Right lung (tissue), 2 donors: ENCODE measurements at regions not wholly inside any gene's neighbourhood (a gene's known extent, or its start where the extent isn't known, plus 50 kb on each side); places are given as distances from the start of the nearest gene placed in this dataset.
A peak's percentile ranks its signal among the peaks of the same experiment; 100 is the strongest.
"Not testable (repeated sequence)": the region's sequence is repeated elsewhere in the genome, so short reads cannot be mapped to it uniquely, and the experiment has no call there.

ENCODE experiments used
- DNase-seq, 2 donors: peaks; one replicate each; pipeline ENCODE4 v3.0.0-alpha.2; 2013

DNA sequence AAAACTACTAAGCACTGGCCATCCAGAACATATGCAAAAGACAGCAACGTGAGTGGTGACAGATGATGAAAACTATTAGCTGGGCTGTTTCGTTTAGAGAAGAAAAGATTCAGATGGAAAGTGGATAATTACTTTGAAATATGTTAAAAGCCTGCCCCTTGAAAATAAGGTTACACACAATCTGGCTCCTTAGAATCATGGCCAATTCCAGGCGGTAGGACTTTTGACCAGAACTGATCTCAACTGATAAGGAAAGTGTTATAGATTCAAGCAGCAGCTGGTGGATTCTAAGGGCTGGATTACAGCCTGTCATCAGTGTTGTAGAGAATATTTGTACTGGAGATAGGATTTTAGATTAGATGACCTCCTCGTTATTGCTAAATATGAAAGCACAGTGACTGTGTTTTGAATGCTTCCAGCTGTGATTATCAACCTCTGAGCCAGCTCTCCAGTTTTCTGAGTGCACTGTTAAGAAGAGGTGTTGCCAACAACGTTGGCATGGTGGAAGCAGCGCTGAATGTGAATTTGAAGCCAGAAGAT is 75.1 kb downstream of the KBTBD2 start:
- DNase-seq = peak; percentile 73 to 75

DNA sequence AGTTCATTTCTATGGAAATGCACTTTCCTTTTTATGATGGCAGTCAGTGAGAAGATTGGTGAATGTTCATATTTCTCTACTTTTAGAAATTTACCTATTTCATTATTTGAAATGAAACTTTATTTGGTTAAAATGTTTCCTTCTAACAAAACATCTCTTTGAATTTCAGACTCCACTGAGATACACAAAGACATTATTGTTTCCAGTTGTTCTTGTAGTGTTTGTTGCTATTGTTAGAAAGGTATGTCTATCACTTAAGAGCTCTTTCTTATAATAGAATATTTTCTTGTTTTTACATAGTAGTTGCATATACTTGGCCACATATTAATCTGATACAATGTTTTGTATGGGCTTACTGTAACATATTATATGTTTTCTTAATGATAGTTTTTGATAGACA is 76.8 kb downstream of the KBTBD2 start:
- DNase-seq = not testable (repeated sequence)

DNA sequence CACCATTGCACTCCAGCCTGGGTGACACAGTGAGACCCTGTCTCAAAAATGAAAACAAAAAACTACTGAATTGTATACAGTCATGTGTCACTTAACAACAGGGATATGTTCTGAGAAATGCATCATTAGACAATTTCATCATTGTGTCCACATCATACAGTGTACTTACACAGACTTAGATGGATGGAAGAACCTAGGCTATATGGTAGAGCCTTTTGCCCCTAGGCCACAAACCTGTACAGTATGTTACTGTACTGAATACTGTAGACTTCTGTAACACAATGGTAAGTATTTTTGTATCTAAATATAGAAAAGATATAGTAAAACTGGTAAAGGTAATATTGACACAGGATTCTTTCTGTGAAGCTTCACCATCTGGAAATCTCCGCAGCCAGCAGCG is 81.7 kb downstream of the KBTBD2 start:
- no peak for DNase-seq

DNA sequence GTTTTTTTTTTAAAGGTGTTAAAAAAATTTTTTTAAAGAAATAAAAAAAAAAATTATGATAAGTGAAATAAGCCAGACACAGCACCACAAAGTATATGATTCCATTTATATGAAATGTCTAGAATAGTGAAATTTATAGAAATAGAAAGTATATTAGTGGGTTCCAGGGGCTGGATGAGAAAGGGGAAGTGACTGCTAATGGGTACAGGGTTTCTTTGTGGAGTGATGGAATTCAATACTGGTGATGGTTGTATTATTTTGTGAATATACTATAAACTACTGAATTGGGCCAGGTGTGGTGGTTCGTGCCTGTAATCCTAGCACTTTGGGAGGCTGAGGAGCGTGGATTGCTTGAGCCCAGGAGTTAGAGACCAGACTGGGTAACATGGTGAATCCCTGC is 82.2 kb downstream of the KBTBD2 start:
- no peak for DNase-seq

DNA sequence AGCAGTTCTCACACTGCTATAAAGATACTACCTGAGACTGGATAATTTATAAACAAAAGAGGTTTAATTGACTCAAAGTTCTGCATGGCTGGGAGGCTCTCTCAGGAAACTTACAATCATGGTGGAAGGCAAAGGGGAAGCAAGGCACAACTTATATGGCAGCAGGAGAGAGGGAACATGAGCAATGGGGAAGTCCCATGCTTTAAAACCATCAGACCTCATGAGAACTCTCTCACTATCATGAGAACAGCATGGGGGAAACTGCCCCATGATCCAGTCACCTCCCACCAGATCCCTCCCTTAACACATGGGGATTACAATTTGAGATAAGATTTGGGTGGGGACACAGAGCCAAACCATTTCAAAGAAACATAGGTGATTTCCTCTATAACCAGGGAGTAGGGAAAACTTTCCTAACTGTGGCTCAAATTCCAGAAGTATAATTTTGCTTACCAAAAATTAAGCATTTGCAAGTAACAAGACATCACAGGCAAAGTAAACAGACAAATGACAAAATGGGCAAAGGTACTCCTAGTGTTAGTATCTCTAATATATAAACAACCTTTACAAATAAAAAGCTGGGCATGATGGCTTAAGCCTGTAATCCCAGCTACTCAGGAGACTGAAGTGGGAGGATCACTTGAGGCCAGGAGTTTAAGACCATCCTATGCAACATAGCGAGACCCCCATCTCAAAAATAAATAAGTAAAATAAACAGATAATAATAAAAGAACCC is 88.0 kb downstream of the KBTBD2 start:
- DNase-seq = no peak

DNA sequence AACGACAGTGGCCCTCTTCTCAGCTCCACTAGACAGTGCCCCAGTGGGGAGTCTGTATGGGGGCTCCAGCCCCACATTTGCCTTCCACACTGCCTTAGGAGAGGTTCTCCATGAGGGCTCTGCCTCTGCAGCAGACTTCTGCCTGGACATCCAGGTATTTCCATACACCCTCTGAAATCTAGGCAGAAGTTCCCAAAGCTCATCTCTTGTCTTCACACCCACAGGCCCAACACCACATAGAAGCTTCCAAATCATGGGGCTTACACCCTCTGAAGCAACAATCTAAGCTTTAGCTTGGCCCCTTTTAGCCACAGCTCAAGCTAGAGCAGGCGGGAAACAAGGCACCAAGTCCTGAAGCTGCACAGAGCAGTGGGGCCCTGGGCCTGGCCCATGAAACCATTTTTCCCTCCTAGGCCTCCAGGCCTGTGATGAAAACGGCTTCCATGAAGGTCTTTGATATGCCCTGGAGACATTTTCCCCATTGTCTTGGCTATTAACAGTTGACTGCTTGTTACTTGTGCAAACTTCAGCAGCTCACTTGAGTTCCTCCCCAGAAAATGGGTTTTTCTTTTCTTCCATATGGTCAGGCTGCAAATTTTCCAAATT is 89.2 kb downstream of the KBTBD2 start:
- no peak for DNase-seq

DNA sequence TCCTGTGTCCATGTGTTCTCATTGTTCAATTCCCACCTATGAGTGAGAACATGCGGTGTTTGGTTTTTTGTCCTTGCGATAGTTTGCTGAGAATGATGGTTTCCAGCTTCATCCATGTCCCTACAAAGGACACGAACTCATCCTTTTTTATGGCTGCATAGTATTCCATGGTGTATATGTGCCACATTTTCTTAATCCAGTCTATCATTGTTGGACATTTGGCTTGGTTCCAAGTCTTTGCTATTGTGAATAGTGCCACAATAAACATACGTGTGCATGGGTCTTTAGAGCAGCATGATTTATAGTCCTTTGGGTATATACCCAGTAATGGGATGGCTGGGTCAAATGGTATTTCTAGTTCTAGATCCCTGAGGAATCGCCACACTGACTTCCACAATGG is 98.5 kb downstream of the KBTBD2 start:
- DNase-seq = not testable (repeated sequence)

DNA sequence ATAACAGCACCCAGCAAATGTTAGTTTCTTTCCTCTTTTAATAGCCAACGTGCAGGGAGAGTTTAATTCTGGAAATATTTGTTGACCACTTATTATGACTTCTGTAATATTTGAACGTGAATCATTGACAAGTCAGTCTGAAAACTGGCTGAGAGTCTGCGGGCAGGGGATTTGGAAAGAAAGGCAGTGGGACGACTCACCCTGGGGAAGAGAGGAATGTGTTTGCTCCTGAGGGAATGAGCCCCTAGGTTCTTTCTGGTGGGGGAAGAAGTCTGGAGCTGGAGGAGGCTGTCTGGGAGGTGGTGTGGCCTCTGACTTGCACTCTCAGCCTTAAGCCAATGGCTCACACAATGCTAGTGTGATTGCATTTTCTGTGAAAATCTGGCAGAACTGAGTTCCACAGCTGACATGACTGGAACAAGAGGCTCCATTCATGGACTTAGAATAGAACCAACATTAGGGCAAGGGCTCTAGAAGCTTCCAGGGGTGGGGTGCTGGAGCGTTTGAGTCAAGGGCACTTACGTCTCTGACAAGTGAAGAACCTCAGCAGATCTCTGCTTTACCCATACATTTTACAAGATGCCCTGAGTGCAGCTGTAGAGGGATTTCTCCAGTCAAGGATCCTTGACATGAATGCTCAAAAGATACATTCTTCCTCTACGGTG is 100.7 kb downstream of the KBTBD2 start:
- DNase-seq = not testable (repeated sequence)

DNA sequence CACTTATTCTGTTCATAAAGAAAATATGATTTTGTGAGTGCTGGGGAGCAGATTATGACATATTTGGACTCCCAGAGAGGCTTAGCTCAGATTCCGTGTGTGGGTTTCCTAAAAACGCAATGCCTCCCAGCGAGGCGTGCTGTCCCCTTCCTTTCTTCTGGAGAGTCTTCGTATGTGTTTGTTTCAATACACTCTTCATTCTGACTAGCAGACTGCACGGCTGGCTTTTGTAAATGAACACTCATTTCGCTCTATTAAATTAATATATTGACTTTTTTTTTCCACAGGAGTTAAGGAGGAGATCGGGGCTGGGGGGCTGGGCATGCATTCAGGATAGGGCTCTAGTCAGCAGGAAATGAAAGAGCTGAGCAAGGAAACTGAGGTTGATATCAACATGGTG is 102.3 kb downstream of the KBTBD2 start:
- peak; percentile 32 to 35 for DNase-seq

DNA sequence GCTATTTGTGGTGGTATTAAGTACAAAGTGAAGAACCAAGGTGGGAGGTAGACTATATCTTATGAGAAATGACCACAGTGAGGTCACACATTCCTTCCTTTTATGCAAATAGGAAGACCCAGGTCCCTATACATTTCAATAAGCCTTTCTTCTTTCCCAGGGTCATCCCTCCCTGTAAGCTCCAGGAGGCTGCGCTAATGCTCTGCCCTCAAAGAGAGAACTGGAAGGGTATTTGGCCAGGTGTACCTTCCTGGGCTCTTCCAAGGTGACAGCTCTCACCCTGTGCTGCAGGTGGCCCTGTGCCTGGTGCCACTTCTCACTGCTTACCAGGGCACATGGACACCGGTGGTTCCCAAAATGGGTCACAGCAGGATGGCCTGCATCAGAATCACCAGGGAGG is 103.4 kb downstream of the KBTBD2 start:
- DNase-seq = not testable (repeated sequence)

DNA sequence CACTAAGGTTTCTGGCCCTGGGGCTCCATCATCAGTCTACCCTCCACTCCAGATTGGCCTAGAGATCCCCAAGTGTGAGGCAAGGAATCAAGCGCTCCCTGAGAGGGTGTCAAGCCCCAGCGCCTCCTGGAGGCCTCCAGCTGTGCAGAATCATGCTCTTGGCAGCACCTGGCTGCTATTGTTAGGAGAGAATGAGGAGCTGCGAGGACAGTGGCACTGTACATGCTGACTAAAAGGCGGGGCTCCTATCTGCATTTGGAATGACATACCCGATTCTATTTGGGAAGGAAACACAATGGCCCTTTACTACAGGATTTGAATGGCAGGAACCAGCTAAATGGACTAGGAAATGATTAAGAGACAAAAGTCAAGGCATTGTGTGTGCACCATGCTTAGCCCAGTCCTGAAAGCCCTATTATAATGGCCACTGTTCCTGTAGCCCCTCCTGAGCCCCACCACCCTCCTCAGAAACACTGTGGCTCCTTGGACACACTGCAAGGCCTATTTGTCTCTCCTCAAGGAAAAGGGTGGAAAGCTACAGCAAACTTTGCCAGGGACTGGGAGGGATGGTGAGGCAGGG is 106.1 kb downstream of the KBTBD2 start:
- DNase-seq = not testable (repeated sequence)

DNA sequence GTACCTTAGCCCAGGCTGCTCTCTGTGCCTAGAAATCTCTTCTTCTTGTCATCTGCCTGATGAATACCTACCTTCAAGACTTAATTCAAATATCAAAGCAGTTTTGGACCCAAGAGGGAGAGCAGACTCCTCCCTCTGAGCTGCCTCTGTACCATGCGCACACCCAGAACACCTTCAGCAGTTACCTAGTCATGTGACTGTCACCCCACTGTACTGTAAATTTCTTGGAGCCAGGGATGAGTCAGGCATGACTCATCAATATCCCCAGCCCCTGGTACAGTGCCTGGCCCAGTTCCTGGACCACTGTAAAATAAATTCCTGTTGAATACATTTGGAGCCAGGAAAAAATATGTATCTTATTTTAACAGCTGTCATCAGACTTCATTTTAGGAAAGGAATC is 111.7 kb downstream of the KBTBD2 start:
- not testable (repeated sequence) for DNase-seq

DNA sequence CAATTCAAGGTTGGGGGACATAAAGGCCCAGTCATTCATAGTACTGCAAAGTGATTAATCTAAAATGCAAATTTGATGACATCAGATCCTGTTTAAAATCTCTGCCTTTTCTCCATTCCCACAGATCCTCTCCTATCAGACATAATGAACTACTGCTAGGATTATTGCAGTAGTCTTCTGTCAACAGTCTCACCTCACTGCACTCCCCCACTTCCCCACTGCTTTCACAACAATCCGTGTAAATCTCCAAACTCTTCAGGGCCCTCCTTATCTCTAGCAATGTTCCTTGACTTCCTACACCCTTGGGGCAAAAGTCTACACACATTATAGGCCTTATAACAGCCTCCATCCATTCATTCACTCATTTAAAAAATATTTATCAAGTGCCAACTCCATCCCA is 112.4 kb downstream of the KBTBD2 start:
- no peak for DNase-seq

DNA sequence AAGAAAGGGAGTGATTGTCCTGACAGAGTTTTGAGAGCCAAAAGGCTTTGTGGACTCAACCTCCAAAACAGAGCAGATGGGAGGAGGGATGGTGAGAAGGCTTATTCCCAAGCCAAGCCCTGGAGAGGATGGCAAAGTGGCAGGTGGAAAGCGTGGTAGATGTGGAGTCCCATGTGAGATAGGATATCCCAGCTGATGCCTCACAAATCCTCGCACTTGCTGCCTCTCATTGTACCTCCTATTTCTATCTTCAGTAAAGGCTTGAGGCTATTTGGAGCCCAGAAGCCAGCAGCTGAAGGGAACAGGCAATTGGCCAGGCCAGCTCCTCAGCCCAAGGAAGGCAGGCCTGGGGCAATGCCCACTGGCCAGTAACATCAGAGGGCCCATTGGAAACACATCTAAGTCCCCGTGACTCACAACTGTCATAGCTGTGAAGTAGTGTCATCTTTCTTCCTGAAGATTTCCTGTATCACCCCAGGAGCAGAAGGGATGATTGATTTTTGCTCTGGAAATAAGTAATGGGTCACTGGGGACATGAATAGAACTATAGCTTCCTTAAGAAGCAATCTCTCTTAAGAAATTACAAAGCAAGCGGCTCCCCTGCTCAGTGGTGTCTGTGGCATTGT is 114.4 kb downstream of the KBTBD2 start:
- DNase-seq = not testable (repeated sequence)

DNA sequence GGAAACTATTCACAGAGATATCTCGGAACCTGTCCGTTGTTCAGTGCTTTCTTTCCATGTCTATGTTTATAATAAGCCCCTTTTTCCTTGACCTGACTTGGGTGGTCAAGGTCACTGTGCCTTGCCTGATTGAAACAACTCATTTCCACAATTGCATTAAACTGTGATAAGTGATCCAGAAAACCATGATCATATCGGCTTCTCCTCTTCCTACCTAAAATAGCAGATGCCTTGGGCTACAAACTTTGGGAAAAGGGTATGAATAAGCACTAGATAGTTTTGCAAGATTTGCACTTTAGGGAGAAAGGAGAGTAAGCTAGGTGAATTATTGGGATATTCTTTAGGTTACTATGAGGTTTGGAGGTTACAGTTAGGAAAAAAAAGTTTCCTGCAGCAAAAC is 115.2 kb downstream of the KBTBD2 start:
- DNase-seq = not testable (repeated sequence)

DNA sequence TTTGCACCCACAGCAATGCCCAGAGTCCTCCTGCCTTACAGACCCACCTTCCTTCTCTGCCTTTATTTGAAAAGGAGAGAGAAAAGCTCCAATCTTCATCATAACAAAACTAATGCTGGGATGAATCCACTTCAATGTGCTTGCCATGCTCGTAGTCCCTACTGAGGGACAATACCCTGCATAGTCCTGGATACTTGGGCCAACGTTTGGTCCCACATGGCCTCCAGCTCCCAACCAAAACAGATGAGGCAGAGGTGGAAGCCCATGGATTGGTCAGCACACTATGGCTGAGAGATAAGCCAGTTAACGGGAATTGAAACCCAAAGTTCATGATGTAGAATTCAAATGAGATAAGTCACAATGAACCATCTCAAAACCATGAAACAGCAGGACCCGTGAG is 115.8 kb downstream of the KBTBD2 start:
- DNase-seq = not testable (repeated sequence)

DNA sequence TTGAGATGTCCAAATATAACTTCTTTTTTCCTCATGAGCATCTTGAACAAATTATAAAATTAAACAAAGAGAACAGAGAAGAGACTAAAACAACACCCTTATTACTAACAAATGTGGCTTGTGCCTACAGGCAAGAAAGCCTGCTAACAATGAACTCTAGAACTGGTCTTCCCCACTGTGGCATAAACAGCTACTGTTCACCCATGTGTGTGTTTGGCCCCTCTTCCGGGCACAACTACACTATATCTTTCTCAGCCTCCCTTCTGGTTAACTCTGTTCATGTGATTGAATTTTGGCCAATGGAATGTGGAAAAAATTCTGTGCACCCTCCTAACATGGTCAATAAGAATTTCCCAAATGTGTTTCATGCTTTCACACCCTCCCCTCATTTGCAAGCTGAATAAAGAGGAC is 117.0 kb downstream of the KBTBD2 start:
- DNase-seq = no peak

DNA sequence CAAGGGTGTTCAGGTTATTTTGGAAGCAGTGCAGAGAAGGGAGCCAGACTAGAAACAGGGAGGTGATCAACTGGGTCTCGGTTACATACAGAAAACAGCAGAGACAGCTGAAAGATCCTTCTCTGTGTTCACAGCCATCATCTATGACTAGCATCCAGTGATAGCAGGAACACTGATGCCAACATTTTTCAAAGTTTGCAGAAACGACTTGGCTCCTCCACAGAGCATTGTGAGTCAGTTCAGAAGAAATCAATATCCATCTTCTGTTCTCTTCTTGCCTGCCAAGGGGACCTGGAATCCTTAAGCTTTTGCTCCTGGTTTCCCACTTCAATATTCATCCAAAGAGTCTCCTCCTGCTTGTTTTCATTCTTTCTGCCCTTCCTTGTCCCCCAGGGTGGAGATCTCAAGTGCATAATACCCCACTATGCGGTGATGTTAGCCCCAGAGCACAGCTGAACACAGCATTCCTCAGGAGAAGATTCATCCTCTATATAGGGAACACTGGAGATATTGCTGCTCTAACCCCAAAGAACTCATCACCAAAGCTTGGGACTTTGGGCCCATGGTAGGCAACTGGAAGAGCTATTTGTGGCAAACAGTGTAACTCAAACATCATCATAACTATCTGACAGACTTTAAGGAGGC is 122.6 kb downstream of the KBTBD2 start:
- not testable (repeated sequence) for DNase-seq

DNA sequence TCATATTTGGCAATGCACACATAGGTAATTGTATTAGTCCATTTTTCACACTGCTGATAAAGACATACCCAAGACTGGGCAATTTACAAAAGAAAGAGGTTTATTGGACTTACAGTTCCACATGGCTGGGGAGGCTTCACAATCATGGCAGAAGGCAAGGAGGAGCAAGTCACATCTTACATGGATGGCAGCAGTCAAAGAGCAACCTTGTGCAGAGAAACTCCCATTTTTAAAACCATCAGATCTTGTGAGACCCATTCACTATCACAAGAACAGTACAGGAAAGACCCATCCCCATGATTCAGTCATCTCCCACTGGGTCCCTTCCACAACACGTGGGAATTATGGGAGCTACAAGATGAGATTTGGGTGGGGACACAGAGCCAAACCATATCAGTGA is 123.2 kb downstream of the KBTBD2 start:
- not testable (repeated sequence) for DNase-seq

DNA sequence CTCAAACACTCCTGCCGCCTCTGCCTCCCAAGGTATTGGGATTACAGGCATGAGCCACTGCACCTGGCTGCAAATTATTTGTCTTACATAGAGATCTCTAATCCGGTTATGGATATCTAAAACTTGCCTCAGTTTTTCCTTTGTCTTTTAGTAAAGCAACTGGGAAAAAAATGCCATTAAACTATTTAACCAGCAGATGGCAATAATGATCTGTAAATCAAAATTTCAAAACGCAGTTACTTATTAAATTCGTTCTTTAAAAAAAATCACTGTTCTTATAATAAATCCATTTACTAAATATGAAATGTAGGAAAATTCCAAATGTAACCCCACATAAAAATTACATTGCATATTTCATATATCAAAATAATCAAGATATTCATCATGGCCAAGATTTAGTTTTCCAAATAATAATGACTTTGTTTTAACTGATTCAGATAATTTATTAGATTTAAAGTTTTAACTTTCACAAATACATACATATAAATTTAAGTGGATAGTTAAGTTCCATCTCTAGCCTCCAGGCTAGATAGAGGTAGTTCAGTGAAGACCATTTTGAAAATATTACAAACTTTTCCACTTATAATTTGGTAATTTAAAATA is 125.8 kb downstream of the KBTBD2 start:
- DNase-seq = not testable (repeated sequence)

DNA sequence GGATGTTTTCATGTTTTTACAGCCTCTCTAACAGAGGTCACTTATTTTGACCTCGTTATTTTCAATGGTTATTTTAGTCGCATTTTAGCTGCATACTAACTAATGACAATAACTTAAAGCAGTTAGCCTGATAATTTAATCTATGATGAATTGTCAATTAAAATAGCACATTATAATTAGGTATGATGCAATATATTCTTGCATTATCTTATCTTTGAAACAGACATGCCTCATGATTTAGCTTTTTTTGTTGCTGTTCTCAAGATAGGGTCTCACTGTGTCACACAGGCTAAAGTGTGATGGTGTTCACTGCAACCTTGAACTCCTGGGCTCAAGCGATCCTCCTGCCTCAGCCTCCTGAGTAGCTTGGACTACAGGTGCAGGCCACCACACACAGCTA is 126.4 kb downstream of the KBTBD2 start:
- no peak for DNase-seq
